CMK (cell line): ENCODE measurements at regions not wholly inside any gene's neighbourhood (a gene's known extent, or its start where the extent isn't known, plus 50 kb on each side); places are given as distances from the start of the nearest gene placed in this dataset.
"Not testable (repeated sequence)": the region's sequence is repeated elsewhere in the genome, so short reads cannot be mapped to it uniquely, and the experiment has no call there.

Experiments
- DNase-seq: peaks from one replicate; pipeline ENCODE4 v3.0.0-alpha.2; 2010; ENCODE audit warnings: low read depth

DNA sequence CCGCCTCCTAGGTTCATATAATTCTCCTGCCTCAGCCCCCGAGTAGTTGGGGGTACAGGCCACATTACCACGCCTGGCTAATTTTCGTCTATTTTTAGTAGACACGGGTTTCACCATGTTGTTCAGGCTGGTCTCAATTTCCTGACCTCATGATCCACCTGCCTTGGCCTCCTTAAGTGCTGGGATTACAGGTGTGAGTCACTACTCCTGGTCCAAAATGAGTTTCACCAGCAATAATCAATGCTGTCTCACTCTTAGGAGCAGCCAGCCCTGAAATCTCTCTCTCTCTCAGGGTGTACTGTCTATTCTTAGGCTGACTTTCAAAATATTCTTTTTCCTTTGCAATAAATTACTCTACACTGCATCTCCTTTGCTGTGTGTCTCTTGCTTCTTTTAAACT lies 177.5 kb upstream of the HSFY2 start:
- DNase-seq, result no peak

DNA sequence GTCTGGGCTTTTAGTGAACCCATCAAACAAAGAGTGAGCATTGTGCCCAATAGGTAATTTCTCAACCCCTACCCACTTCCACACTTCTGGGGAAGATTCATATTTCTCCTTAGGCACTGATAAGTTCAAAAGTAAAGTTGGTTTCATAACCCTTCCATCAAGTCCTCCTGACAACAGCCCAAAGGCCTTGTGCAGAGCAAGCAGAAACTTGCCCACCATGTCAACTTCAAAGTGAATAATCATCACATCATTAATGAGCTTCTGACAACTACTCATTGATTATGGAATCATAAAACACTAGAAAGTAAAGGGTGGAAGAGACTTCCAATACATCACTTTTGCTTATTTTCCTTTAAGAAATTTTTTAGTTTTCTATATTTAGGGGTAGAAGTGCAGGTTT lies 163.3 kb upstream of the HSFY2 start:
- DNase-seq, result no peak

DNA sequence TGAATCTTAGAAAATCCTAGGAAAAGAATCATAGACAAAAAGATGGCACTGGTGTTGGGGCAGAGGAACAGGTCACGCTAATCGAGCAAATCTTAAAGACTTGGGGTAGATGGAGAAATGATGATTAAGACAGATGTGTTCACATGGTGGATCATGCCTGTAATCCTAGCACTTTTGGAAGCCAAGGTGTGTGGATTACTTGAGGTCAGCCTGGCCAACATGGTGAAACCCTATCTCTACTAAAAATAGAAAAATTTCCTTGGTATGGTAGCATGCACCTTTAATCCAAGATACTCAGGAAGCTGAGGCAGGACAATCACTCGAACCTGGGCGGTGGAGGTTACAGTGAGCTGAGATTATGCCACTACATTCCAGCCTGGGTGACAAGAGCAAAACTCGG lies 145.7 kb upstream of the HSFY2 start:
- DNase-seq, result no peak

DNA sequence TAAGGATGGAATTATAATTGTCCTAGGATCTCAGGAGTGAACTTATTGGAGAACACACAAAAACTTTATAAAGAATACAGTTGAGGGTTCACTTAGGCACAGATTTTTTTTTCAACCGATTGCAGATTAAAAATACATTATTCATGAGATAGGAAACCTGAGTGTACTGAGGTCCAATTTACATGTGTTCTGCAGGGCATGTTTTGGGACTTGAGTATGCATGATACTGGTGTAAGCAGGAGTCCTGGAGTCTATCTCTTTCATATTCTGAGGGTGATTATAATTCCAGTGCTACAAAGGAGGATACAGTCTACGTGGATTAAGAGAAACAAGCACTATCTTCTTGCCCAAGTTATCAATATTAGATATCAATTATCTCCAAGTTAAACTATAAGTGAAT lies 139.3 kb upstream of the HSFY2 start:
- no peak for DNase-seq

DNA sequence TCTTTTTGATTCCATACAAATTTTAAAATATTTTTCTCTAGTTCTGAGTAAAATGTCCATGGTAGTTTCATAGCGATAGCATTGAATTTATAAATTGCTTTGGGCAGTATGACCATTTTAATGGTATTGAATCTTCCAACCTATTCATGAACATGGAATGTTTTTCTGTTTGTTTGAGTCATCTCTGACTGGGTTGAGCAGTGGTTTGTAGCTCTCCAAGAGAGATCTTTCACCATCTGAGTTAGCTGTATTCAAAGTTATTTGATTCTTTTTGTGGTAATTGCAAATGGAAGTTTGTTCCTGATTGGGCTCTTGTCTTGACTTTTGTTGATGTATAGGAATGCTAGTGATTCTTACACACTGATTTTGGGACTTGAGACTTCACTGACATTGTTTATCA lies 136.3 kb upstream of the HSFY2 start:
- no peak for DNase-seq

DNA sequence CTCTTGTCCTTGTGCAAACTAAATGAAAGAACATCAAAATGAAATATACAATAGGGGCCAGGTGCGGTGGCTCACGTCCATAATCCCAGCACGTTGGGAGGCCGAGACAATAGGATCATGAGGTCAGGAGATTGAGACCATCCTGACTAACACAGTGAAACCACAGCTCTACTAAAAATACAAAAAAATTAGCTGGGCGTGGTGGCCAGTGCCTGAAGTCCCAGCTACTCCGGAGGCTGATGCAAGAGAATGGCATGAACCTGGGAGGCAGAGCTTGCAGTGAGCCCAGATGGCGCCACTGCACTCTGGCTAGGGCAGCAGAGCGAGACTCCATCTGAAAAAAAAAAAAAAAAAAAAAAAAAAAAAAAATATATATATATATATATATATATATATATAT lies 132.7 kb upstream of the HSFY2 start:
- not testable (repeated sequence) for DNase-seq

DNA sequence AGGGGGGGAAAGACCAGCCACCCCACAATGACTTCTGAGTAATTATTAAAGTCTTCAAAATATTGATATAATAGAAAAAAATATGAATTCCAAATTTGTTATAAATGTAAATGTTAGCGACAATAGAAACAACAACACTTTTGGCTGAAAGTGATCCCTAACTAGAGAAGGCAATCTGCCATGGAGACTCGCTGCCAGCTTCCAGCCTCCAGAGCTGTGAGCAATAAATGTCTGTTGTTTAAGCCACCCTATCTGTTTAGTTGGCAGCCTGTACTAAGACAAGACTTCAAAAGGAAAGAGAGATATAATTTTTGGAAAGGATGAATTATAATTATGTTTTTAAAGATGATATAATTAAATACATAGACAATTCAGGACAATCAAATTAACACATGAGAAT lies 130.8 kb upstream of the HSFY2 start:
- no peak for DNase-seq

DNA sequence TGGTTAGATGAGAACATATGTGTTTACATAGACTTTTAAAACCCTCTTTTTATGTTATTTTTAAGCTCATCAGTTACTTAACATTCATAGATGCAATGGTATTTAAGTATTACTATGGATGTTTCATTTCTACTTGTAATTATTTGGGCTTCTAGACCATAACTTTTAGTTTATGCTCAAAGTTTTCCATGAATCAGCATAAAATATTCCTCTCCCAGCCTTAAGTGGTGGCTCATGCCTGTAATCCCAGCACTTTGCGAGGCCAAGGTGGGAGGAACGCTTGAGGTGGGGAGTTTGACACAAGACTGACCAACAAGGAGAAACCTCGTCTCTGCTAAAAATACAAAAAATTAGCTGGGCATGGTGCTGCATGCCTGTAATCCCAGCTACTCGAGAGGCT lies 118.5 kb upstream of the HSFY2 start:
- no peak for DNase-seq

DNA sequence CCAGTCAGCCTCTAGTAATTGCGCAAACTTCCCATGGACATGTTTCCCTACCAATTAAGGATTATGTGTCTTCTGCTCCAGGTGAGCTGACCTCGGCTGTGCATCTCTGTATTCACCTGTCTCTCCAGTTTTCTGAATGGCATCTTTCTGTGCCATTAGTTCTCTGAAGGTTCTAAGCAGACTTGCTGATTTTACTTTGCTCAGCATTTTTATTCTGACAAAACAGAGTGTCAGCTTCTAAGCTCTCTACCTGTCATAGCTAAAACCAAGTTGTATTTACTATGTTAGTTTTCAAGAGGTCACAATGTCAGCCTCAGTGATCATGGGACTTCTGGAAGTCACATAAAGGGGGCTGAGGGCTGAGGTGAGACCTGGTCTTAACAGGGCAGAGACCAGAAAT lies 116.0 kb upstream of the HSFY2 start:
- DNase-seq, result no peak

DNA sequence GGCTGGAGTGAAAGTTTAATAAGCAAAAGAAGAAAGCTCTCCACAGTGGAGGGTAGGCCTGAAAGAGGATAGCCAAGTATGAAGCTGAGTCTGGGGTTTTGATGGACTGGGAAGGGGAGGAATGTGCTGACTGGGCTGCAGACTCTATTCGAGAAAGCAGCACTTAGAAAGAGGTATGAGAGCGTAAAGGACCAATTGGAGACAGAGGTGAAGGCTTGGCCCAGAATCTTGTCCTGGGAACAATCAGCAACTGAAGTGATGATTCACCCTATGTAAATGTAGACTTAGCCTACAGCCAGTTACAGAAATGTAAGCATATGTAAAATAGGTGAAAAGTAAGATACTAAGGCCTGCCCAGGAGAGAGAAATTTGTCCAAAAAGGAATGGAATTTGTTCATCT lies 111.2 kb upstream of the HSFY2 start:
- DNase-seq, result no peak

DNA sequence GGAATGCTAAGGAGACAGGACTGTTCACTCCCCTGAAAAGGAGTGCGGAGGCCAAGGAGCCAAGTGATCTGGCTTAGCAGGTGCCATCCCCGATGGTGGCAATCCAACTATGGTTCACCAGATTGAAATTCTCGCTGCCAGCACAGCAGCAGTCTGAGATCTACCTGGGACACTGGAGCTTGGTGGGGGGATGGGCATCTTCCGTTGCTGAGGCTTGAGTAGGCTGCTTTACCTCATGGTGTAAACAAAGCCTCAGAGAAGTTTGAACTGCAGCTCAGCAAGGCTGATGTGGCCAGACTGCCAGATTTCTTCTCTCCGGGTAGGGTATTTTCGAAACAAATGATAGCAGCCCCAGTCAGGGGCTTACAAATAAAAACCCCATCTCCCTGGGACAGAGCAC lies 95.6 kb upstream of the HSFY2 start:
- DNase-seq, result not testable (repeated sequence)

DNA sequence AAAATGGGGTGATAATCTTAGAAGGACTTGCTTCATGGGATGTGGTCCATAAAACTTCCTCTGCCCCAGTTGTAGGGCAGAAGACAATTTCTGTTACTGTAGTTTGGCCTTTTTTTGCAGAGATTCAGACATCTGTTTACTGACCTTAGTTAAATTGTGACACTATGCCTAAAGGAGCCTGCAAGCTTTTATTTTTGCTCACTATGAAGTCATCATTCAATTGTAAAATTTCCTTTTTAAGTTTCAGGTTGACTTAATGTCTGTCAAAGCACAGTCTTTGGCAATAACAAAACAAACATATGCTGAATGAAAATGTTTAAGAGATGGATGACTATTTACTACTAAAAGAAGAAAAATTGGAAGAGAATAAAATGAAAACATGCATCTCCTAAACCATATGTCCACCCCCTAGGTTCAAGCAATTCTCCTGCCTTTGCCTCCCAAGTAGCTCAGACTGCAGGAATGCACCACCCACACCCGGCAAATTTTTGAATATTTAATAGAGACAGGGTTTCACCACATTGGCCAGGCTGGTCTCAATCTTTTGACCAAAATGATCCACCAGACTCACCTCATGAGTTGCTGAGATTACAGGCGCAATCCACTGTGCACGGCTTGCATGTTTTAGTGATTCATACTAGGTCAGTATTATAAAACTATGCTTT lies 93.5 kb upstream of the HSFY2 start:
- DNase-seq, result not testable (repeated sequence)

DNA sequence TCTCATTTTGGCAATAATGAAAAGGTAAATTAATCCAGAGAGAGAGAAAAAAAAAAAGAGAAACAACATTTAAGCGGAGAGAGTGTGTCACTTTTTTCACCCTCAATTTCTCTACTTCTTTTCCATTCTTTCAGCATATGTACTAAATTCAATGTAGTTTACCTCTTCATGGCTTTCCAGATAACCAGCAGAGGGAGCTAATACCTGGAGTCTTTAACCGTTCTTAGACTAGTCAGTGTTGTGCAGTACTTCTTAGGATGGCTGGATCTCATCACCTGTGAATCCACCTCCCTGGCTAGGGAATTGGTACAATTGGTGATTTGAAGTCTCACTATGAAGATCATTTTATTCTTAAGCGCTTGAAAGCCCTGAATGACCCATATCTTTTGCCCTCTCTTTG lies 87.3 kb upstream of the HSFY2 start:
- not testable (repeated sequence) for DNase-seq

DNA sequence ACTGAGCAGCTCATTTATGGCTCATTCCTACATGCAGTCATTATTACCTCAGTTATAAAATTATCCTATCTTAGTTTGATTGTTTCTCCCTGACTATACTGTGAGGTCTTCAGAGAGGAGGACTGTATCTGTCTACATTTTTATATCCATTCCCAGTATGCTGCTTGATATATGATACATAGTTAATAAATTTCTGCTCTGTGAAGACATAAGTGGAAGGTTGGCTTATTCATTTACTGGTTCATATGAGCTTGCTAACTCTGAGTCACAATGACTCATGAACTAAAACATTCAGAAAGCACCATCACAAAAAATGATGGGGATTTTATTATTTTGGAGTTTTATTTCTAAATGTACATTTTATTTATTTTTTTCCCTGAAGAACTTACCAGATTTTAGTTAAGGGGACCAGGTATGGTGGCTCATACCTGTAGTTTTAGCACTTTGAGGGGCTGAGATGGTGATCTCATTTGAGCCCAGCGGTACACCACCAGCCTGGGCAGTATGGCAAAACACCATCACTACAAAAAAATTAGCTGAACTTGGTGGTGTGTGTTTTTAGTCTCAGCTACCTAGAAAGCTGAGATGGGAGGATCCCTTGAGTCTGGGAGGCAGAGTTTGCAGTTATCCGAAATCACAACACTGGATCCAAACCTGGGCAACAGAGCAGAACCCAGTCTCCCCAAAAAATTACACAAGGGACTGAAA lies 85.1 kb upstream of the HSFY2 start:
- DNase-seq, result not testable (repeated sequence)

DNA sequence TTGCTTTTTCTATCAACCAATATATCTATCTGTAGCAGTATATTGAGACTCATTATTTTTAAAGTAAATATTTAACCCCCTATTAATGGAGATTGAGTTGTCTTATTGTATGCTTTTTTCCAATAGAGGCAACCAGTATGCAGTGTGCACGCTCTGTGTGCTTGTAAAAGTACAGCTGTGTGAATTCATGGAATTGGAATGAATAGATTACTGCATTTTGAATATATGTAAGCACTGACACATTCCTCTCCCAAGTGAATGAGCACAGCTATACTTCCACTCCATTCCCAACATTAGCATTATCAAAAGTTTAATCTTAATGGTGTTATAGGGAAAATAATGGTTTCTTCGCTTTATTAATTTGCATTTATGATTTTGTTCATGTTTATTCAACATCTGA lies 81.6 kb upstream of the HSFY2 start:
- DNase-seq, result not testable (repeated sequence)

DNA sequence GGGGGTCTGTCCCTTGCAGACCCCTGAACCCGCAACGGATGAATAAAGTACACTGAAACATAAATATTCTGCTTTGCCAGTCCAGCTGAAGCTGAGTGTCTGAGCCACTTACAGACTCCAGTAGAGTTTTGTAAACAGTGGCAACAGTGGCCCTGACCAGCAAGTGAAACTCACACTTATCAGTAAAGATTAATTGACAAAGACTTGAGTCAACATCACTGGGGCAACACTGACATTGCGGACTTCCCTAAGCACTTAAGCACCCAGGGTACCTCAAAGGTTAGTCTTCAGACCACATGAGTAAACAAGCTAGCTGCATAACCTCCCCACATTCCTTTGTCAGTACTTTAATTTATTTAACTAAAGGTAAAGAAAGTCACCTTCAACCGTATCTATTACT lies 79.8 kb upstream of the HSFY2 start:
- DNase-seq, result not testable (repeated sequence)

DNA sequence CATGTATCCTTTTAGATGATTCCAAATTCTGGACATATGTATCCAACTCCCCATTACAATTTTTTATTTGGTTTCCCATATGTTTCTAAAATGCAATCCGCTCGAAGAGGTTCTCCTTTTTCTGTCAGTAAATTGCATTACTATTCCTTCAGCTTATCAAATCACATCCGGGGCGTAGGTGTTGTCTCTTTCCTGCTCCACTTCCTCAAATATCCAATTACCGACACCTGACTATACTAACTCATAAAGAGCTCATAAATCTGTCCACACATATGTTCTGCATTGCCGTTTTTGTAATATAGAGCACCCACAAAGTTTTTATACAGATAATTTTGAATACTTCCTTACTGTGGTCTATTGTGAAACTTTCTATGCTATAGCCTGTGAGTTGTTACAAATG lies 63.1 kb upstream of the HSFY2 start:
- not testable (repeated sequence) for DNase-seq
